GM12872 (cell line): ENCODE measurements at regions not wholly inside any gene's neighbourhood (a gene's known extent, or its start where the extent isn't known, plus 50 kb on each side); places are given as distances from the start of the nearest gene placed in this dataset.

ENCODE experiments used
- CTCF ChIP-seq: IDR thresholded peaks from 3 replicates; pipeline ENCODE4 v1.5.1; 2011; ENCODE audit warnings: low read depth, mild to moderate bottlenecking, low read length, moderate library complexity; ENCODE audit not compliant: insufficient read depth

GRCh38 chr3:103847081-103848062, 1412.6 kb downstream of the ZPLD1 start:
- no peak for TF ChIP-seq CTCF

- no peak for TF ChIP-seq CTCF
Observed at GRCh38 chr3:103851793-103852192, 1417.0 kb downstream of the ZPLD1 start.

- no peak for TF ChIP-seq CTCF
Observed at GRCh38 chr3:103862415-103862814, 1427.6 kb downstream of the ZPLD1 start.

- no peak for TF ChIP-seq CTCF
Observed at GRCh38 chr3:103863381-103863780, 1428.6 kb downstream of the ZPLD1 start.

- TF ChIP-seq CTCF, result no peak
Observed at GRCh38 chr3:103866113-103866512, 1431.3 kb downstream of the ZPLD1 start.

- TF ChIP-seq CTCF, result no peak
Observed at GRCh38 chr3:103873021-103873420, 1438.2 kb downstream of the ZPLD1 start.

GRCh38 chr3:103873897-103874545, 1439.2 kb downstream of the ZPLD1 start:
- no peak for TF ChIP-seq CTCF
